Activated CD4-positive, alpha-beta T cell treated with anti-CD3 and anti-CD28 coated beads, Interleukin-2, amount 50 U/mL, for 48 hours (primary cell): ENCODE measurements at regions not wholly inside any gene's neighbourhood (a gene's known extent, or its start where the extent isn't known, plus 50 kb on each side); places are given as distances from the start of the nearest gene placed in this dataset.

ENCODE experiments used
- DNase-seq, 2 experiments: peaks; one replicate each; pipeline ENCODE4 v3.0.0-alpha.2; 2020

- DNase-seq, result no peak
These were observed 205.0 kb upstream of the KRR1 start for GRCh38 chr12:75716291-75717025.

- no peak for DNase-seq
These were observed 204.3 kb upstream of the KRR1 start for GRCh38 chr12:75715682-75716081.

DNA sequence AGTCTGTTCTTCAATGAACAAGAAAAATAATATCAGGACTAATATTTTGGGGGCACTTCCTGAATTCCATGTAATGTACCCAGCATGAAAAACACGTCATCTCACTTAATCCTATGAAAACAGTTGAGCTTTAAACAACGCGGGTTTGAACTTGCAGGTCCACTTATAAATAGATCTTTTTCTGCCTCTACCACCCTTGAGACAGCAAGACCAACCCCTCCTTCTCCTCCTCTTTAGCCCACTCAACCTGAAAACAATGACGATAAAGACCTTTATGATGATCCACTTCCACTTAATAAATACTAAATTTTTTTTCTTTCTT is 203.9 kb upstream of the KRR1 start:
- DNase-seq, result no peak

DNA sequence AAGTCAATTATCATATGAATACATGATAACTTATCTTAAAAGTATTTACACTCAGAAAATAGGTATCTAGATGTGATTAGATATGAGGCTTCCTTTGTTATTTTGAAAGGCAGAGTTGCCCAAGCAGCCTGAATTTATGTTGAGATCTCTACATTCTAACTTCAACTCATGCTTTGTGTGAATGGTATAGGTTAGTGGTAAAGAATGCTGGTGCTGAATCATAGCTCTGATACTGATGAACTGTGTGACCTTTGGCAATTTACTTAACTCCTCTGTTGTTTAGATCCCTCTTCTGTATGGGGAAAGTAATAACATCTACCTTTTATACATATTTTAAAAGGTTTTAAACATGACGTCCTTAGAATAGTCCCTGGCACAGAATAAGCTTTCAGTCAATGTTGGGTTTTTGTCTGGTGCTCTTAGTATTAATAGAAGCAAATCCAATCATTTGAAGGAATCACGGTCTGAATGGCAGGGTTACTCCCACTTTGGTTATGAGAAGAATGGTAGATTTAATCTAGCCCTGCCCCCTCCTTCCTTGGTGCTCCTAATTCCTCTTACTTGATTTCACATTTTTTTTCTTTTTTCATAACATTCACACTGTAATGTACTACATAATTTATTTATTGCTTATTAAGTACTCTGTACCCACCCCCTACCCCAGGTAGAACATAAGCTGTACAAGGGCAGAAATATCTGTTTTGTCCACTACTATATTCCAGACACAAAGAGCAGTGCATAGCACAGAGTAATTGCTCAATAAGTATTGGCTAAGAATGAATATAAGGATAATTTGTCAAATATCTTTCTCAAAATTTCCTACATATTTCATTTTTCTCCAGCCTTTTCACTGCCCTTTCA is 203.3 kb upstream of the KRR1 start:
- no peak for DNase-seq

DNA sequence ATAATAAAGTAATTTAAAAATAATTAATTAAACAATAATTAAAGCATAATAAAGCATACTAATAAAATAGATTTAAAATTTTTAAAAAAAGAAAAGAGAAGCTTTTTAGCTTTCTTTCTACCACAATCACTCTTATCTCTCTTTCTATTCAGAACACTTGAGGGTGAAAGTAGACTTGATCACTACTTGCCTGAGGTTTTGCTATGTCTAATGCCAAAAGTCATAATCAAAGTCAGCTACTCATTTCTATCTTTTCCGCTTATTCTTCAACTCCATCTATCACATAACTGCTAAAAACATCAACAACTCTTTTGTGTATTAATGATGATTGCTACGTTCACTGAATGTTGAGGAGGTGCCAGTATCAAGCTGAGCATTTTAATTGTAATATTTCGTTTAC is 202.0 kb upstream of the KRR1 start:
- no peak for DNase-seq

DNA sequence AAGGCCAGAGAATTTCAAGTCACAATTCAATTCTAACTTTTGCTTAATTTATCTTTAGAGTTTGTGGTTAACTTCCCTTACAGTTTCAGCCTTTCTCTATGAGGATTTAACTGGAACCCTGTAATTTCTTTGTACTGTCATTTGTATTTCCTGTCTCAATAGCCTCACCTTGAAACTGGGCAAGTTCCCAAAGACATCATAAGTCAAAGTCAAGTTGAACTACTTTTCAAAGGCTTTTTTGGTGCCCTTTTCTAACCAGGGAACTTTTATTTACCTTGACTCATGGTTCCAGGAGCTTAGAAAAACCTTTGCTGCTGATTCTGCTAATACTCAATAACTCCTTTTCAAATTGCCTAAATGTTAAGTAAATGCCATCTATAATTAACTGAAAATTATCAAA is 200.8 kb upstream of the KRR1 start:
- no peak for DNase-seq

GRCh38 chr12:75711271-75711670 is 199.9 kb upstream of the KRR1 start:
- DNase-seq, result no peak

GRCh38 chr12:75710361-75711069 is 199.1 kb upstream of the KRR1 start:
- DNase-seq, result no peak

DNA sequence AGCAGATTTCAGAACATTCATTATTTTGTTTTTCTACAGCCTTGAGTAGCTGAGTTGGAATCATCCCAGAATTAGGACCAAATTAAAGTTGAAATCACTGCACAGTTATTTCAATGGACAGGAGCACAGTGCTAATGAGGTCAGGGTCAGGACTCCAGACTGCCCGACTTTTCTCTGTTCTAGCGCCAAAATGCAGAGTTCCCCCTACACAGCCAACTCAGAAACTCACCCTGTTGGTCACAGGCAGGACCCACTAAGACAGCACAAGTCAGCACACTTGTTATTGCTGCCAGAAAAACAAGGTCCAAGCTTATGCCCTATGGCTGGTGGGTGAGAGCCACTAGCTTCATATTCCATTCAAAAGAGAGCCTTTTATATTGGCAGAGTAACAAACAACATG is 198.1 kb upstream of the KRR1 start:
- no peak for DNase-seq

DNA sequence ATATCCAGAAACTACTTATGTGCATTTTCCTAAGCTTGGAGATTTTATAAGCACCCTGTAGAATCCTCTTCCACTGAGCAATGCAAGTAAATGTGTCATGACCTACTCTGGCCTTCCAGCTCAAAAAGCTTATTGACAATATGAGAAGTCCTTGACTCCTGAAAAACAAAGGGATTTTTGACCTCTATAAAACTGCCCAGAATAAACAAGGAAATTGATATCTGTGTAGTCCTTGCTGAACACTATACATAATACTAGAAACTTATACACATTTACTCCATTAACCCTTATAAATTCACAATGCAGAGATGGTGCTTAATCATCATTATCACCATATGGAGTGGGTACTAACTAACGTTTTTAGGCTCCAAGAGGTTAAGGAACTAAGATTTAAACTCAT is 197.4 kb upstream of the KRR1 start:
- no peak for DNase-seq

DNA sequence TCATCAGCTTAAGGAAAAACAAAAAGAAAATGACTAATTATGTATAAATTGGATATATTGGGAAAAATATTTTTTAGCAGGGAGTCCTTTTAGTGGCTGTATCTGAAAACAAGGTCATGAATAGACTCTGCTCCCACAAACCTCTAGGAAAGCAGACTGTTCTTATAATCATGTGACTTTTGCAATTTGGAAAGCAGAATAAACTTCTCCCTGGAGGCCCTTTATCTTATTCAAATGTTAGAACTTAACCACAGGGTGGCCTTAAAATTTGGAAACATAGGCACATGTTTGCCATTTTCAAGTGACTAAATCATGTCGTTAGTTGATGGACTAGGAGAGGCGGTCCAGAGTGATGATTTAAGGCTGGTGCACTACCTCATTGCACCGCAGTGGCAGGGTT is 196.6 kb upstream of the KRR1 start:
- no peak for DNase-seq

- no peak for DNase-seq
These were observed 195.6 kb upstream of the KRR1 start for GRCh38 chr12:75706786-75707605.

GRCh38 chr12:75705749-75706711 is 194.6 kb upstream of the KRR1 start:
- no peak for DNase-seq

DNA sequence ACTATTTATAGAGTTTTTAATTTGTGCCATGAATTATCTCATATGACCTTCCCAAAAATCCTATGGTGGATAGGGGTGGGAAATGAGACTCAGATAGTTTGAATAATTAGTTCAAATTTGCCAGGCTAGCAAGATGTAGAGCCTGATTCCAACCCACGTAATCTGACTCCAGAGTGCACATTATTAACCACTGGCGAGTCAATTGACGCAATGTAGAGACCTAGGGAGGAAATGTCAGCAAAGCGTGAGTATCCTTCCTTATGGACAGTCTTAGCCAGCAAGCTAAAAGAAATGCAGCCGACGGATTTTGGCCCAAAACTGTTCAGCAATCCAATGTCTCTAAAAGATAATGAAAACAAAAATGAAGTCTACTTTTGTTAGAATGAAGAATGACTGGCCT is 193.3 kb upstream of the KRR1 start:
- no peak for DNase-seq

GRCh38 chr12:75704208-75704607 is 192.8 kb upstream of the KRR1 start:
- DNase-seq, result no peak

- no peak for DNase-seq
These were observed 191.7 kb upstream of the KRR1 start for GRCh38 chr12:75703131-75703530.

- DNase-seq, result no peak
These were observed 191.2 kb upstream of the KRR1 start for GRCh38 chr12:75702477-75703093.

DNA sequence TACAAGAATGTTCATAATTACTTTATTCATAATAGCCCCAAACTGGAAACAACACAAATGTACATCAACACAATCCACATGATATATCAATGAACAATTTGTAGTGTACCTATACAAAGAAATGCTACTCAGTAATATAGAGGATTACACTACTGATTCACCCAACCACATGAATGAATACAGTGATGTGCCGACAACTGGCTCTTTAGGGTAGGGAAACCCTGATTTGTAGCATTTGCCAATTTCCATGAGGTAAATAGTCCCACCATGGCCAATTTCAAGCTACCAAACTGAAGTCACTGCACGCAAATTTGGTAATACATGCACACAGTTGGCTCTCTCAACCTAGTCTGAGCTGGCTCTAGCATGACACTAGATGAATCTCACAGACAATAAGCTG is 190.4 kb upstream of the KRR1 start:
- DNase-seq, result no peak

DNA sequence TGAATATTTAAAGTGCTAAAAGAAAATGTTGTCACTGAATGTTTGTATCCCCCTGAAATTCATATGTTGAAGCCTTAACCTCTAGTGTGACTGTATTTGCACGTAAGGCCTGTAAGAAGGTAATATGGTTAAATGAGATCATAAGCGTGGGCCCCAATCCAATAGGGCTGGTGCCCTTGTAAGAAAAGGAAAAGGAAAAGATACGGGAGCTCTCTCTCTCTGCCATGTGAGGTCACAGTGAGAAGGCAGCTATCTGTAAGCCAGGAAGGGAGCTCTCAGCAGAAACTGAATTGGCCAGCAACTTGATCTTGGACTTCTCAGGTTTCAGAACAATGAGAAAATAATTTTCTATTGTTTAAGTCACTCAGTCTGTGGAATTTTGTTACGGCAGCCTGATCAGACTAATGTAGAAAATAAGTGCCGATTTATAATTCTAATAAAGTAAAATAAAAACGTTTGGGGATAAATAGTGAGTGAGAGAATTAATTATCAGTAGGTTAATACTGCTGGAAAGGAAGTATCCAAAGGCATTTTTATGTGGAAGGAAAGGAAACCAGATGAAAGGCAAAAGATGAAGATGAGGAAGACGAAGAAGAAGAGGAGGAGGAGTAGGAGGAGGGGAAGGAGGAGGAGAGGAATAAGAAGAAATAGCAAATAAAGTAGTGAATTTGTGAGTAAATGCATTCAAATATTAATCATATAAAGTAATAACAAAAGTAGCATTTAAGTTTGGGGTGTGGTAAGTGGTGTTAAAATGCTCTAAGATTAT is 188.5 kb upstream of the KRR1 start:
- no peak for DNase-seq

DNA sequence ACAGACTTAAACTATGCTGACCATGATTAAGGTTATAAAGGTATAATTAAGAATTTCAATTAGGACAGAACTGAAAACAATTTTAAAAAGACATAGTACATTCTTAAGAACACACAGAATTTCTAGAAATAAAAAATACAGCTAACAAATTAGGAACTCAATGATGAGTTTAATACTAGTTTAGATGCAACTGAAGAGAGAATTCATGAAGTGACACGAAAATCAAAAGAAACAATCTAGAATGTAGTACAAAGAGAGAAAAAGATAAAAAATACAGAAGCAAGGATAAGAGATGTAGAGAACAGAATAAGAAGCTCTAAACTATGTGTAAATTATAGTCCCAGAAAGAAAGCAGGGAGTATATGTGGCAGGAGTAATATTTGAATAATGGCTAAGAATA is 187.8 kb upstream of the KRR1 start:
- no peak for DNase-seq

- no peak for DNase-seq
These were observed 186.6 kb upstream of the KRR1 start for GRCh38 chr12:75698052-75698451.
